AG09319 (cell line): ENCODE measurements at regions not wholly inside any gene's neighbourhood (a gene's known extent, or its start where the extent isn't known, plus 50 kb on each side); places are given as distances from the start of the nearest gene placed in this dataset.
"Not testable (repeated sequence)": the region's sequence is repeated elsewhere in the genome, so short reads cannot be mapped to it uniquely, and the experiment has no call there.

Experiments used
- DNase-seq: peaks from one replicate; pipeline ENCODE4 v3.0.0-alpha.2; 2010; ENCODE audit warnings: low read depth; ENCODE audit errors: extremely low read depth

GRCh38 chr9:62798884-62799850, 1609.3 kb downstream of the SPATA31A7 start:
- DNase-seq, result not testable (repeated sequence)

- not testable (repeated sequence) for DNase-seq
Observed at GRCh38 chr9:62799851-62800371, 1610.1 kb downstream of the SPATA31A7 start.

- DNase-seq, result not testable (repeated sequence)
Observed at GRCh38 chr9:62800451-62801371, 1610.9 kb downstream of the SPATA31A7 start.

- not testable (repeated sequence) for DNase-seq
Observed at GRCh38 chr9:62801372-62801811, 1611.6 kb downstream of the SPATA31A7 start.

GRCh38 chr9:62801961-62802718, 1612.3 kb downstream of the SPATA31A7 start:
- DNase-seq, result peak; percentile 52

- DNase-seq, result not testable (repeated sequence)
Observed at GRCh38 chr9:62802719-62803079, 1612.9 kb downstream of the SPATA31A7 start.

GRCh38 chr9:62803099-62803498, 1613.3 kb downstream of the SPATA31A7 start:
- not testable (repeated sequence) for DNase-seq

GRCh38 chr9:62804314-62804713, 1614.5 kb downstream of the SPATA31A7 start:
- DNase-seq, result not testable (repeated sequence)

GRCh38 chr9:62807424-62807823, 1617.6 kb downstream of the SPATA31A7 start:
- not testable (repeated sequence) for DNase-seq

GRCh38 chr9:62808081-62808480, 1618.2 kb downstream of the SPATA31A7 start:
- DNase-seq, result not testable (repeated sequence)

- DNase-seq, result not testable (repeated sequence)
Observed at GRCh38 chr9:62810318-62810717, 1620.5 kb downstream of the SPATA31A7 start.

- DNase-seq, result not testable (repeated sequence)
Observed at GRCh38 chr9:62810811-62811315, 1621.0 kb downstream of the SPATA31A7 start.

GRCh38 chr9:62815436-62815835, 1625.6 kb downstream of the SPATA31A7 start:
- DNase-seq, result not testable (repeated sequence)

- DNase-seq, result not testable (repeated sequence)
Observed at GRCh38 chr9:62816331-62816730, 1626.5 kb downstream of the SPATA31A7 start.

GRCh38 chr9:62817214-62817613, 1627.4 kb downstream of the SPATA31A7 start:
- not testable (repeated sequence) for DNase-seq

- not testable (repeated sequence) for DNase-seq
Observed at GRCh38 chr9:62822185-62822584, 1632.3 kb downstream of the SPATA31A7 start.

GRCh38 chr9:62827957-62828907, 1638.4 kb downstream of the SPATA31A7 start:
- not testable (repeated sequence) for DNase-seq

- not testable (repeated sequence) for DNase-seq
Observed at GRCh38 chr9:62830829-62831459, 1641.1 kb downstream of the SPATA31A7 start.
